ENCODE measurements at regions not wholly inside any gene's neighbourhood (a gene's known extent, or its start where the extent isn't known, plus 50 kb on each side); places are given as distances from the start of the nearest gene placed in this dataset.

GRCh38 chr12:131281016-131281415 lies 327.3 kb downstream of the ADGRD1 start:
- no peak overlapping the region for H2AFZ ChIP-seq (ENCODE audit: low read depth, low read length)
- TF ChIP-seq SMC3 (conservative IDR thresholded peaks at IDR 0.05; ENCODE audit: poor library complexity) = no peak
- TF ChIP-seq RAD21 (conservative IDR thresholded peaks at IDR 0.05) = no peak
- no peak for TF ChIP-seq MXI1 (conservative IDR thresholded peaks at IDR 0.05; ENCODE audit: poor library complexity, severe bottlenecking)
- TF ChIP-seq EZH2 (IDR thresholded peaks at IDR 0.05; ENCODE audit: borderline replicate concordance, insufficient read depth, low read length, poor library complexity, severe bottlenecking) = no peak
- TF ChIP-seq EP300 (conservative IDR thresholded peaks at IDR 0.05; ENCODE audit: poor library complexity, severe bottlenecking) = no peak
- TF ChIP-seq POLR2AphosphoS5 (IDR thresholded peaks at IDR 0.05) = no peak
- no peak for TF ChIP-seq REST (IDR thresholded peaks at IDR 0.05; ENCODE audit: borderline replicate concordance)
- TF ChIP-seq TAF1 (IDR thresholded peaks at IDR 0.05; ENCODE audit: low read depth) = no peak
- TF ChIP-seq CTCF (IDR thresholded peaks at IDR 0.05; ENCODE audit: poor library complexity, severe bottlenecking) = no peak
- no peaks in the 10 kb centered on the region for H3K36me3 ChIP-seq (ENCODE audit: insufficient read depth, low read length)
- H3K4me2 ChIP-seq (ENCODE audit: low read length) = no peak overlapping the region
- H4K20me1 ChIP-seq (ENCODE audit: insufficient read depth) = no peaks in the 10 kb centered on the region
- no peaks in the 10 kb centered on the region for H3K9me3 ChIP-seq (ENCODE audit: low read length)
- no peak overlapping the region for H3K27ac ChIP-seq (ENCODE audit: low read length)
- H3K27me3 ChIP-seq (ENCODE audit: insufficient read depth, low read depth, low read length) = no peaks in the 10 kb centered on the region
- H3K9ac ChIP-seq (ENCODE audit: low read length) = no peak overlapping the region
- no peaks in the 10 kb centered on the region for H3K9me2 ChIP-seq (ENCODE audit: insufficient read depth, low read length)
- H3F3A ChIP-seq (ENCODE audit: insufficient read depth, low read length, poor library complexity, severe bottlenecking) = no peaks in the 10 kb centered on the region
- H3K79me2 ChIP-seq (replicated peaks; ENCODE audit: insufficient read depth, low read length) = no peaks in the 10 kb centered on the region
- H3K4me3 ChIP-seq (ENCODE audit: low read length) = no peak overlapping the region

GRCh38 chr12:131282292-131283080 lies 328.8 kb downstream of the ADGRD1 start:
- Histone ChIP-seq H3K79me2 (replicated peaks; ENCODE audit: insufficient read depth, low read length) (no peaks in the 10 kb centered on the region), H3K9me2 (ENCODE audit: insufficient read depth, low read length) (no peaks in the 10 kb centered on the region), H3K36me3 (ENCODE audit: insufficient read depth, low read length) (no peaks in the 10 kb centered on the region), H3K4me2 (ENCODE audit: low read length) (no peak overlapping the region), H3K9ac (ENCODE audit: low read length) (no peak overlapping the region), H4K20me1 (ENCODE audit: insufficient read depth) (no peaks in the 10 kb centered on the region), H3K27me3 (ENCODE audit: insufficient read depth, low read depth, low read length) (no peaks in the 10 kb centered on the region), H3K4me3 (ENCODE audit: low read length) (no peak overlapping the region), H3F3A (ENCODE audit: insufficient read depth, low read length, poor library complexity, severe bottlenecking) (no peaks in the 10 kb centered on the region), H2AFZ (ENCODE audit: low read depth, low read length) (no peak overlapping the region), H3K9me3 (ENCODE audit: low read length) (no peaks in the 10 kb centered on the region), H3K27ac (ENCODE audit: low read length) (no peak overlapping the region)
- no peak for TF ChIP-seq CTCF (IDR thresholded peaks at IDR 0.05; ENCODE audit: poor library complexity, severe bottlenecking)

All from neural cell (in vitro differentiated cells).